ENCODE measurements at regions not wholly inside any gene's neighbourhood (a gene's known extent, or its start where the extent isn't known, plus 50 kb on each side); places are given as distances from the start of the nearest gene placed in this dataset.

- no peak for DNase-seq
These were observed 185.7 kb upstream of the ZPLD1 start for GRCh38 chr3:102248981-102249705.

- no peak for DNase-seq
These were observed 179.1 kb upstream of the ZPLD1 start for GRCh38 chr3:102255736-102256135.

GRCh38 chr3:102258666-102259227, 176.1 kb upstream of the ZPLD1 start:
- DNase-seq = no peak

- DNase-seq = no peak
These were observed 175.2 kb upstream of the ZPLD1 start for GRCh38 chr3:102259663-102260062.

- DNase-seq = no peak
These were observed 169.1 kb upstream of the ZPLD1 start for GRCh38 chr3:102265720-102266119.

- DNase-seq = no peak
These were observed 165.4 kb upstream of the ZPLD1 start for GRCh38 chr3:102269406-102269805.

GRCh38 chr3:102290241-102290640, 144.6 kb upstream of the ZPLD1 start:
- DNase-seq = no peak

- no peak for DNase-seq
These were observed 139.1 kb upstream of the ZPLD1 start for GRCh38 chr3:102295756-102296155.

GRCh38 chr3:102297072-102297658, 137.7 kb upstream of the ZPLD1 start:
- no peak for DNase-seq

- DNase-seq = no peak
These were observed 135.5 kb upstream of the ZPLD1 start for GRCh38 chr3:102299125-102299877.

GRCh38 chr3:102301155-102301880, 133.5 kb upstream of the ZPLD1 start:
- DNase-seq = no peak

GRCh38 chr3:102302020-102302419, 132.8 kb upstream of the ZPLD1 start:
- no peak for DNase-seq

- no peak for DNase-seq
These were observed 130.3 kb upstream of the ZPLD1 start for GRCh38 chr3:102304550-102304949.

- DNase-seq = no peak
These were observed 127.4 kb upstream of the ZPLD1 start for GRCh38 chr3:102307442-102307841.

- no peak for DNase-seq
These were observed 105.7 kb upstream of the ZPLD1 start for GRCh38 chr3:102329066-102329465.

GRCh38 chr3:102329561-102329960, 105.3 kb upstream of the ZPLD1 start:
- DNase-seq = no peak

GRCh38 chr3:102332205-102332604, 102.6 kb upstream of the ZPLD1 start:
- no peak for DNase-seq

GRCh38 chr3:102332934-102333333, 101.9 kb upstream of the ZPLD1 start:
- no peak for DNase-seq

- DNase-seq = no peak
These were observed 98.7 kb upstream of the ZPLD1 start for GRCh38 chr3:102336130-102336529.

GRCh38 chr3:102339671-102340070, 95.1 kb upstream of the ZPLD1 start:
- no peak for DNase-seq

GRCh38 chr3:102346897-102347296, 87.9 kb upstream of the ZPLD1 start:
- no peak for DNase-seq

GRCh38 chr3:102348904-102349303, 85.9 kb upstream of the ZPLD1 start:
- DNase-seq = no peak

GRCh38 chr3:102353148-102353547, 81.7 kb upstream of the ZPLD1 start:
- no peak for DNase-seq

Measured in inflammatory macrophage treated with lipopolysaccharide for 4 hours (primary cell).